ENCODE measurements at regions not wholly inside any gene's neighbourhood (a gene's known extent, or its start where the extent isn't known, plus 50 kb on each side); places are given as distances from the start of the nearest gene placed in this dataset.
"Not testable (repeated sequence)": the region's sequence is repeated elsewhere in the genome, so short reads cannot be mapped to it uniquely, and the experiment has no call there.

DNA sequence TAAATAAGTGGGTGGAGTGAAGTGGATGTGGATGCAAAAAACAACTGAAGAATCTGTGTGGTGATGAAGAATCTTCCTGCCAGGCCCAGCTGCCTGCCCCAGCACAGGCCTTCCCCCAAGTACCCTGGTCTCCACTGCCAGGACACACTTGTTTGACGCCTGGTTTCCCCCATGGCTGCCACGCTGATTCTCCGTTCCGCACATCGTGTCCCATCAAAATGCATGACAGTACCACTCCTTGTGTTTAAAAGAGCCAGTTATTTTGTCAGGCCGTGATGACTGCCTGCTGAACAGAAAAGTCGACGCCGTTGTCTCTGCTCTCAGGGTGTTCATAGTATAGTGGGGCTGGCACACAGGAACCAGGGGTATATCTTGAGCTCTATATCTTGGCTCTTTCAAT, 50.3 kb upstream of the KYNU start:
- no peak for FAIRE-seq
- no peak for DNase-seq (ENCODE audit: insufficient read length, low spot score)

DNA sequence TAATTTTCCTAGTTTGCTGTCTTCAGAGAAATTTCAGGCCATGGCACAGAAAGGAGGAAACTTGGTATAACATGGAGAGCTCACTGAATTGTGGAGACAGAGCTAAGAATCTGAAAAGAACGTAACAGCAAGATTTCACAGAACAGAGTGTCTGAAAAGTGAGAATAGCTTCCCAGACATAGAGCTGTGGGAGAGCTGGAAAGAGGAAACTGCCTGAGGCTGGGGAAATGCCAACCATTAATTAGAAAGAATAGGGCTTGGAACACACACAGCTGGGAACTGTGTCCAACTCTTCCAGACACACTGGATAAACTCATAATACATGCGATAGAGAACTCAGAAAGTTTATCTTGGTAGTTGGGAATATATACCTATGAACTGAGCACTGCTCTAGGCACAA, 51.6 kb upstream of the KYNU start:
- FAIRE-seq (no peak), DNase-seq (ENCODE audit: insufficient read length, low spot score) (no peak)

DNA sequence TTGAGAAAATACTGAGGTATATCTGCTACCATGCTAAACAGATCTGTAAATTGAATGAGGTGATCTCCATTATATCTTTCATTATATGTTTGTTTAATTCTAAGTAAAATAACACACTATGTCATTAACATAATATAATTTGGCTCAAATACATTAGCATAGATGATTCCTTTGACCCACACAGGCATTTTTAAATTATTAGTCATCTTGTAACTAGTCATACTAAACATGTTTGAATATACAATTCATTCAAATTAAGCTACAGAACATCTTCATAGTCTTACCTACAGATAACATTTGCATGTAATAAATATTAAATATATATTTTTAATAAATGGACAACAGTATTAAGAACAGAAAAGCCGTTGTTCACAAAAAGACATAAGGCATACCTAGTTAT, 52.7 kb upstream of the KYNU start:
- DNase-seq (ENCODE audit: insufficient read length, low spot score) (no peak), FAIRE-seq (no peak)

DNA sequence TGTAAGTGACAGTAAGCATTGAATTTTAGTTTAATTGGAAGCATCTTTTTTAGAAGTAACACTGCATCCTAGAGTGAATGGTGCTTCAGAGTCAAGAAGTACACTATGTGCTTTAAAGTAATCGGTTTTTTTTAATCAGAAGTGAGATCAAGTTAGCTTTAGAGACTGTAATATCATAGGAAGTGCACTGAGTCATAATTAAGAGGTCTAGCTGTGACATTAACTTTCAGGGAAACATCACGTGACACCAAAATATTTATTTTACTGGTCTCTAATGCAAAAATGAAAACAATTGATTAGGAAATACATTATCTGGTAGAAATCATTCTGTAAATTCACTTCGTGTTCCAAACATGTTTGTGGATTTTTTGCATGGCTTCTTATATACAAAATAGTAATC, 55.3 kb upstream of the KYNU start:
- FAIRE-seq = no peak

DNA sequence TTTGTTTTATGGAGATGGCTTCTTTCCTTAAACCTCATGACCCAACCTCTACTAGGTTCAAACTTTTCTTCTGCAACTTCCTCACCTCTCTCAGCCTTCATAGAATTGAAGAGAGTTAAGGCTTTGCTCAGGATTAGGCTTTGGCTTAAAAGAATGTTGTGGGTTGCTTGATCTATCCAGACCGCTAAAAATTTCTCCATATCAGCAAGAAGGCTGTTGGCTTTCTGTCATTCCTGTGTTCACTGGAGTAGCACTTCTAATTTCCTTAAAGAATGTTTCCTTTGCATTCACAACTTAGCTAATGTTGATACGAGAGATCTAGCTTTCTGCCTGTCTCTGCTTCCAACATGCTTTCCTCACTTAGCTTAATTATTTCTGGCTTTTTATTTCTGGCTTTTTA, 58.1 kb upstream of the KYNU start:
- FAIRE-seq = no peak
- DNase-seq (ENCODE audit: insufficient read length, low spot score) = no peak

More for the DNA sequence above, 55.3 kb upstream of the KYNU start:
- no peak for DNase-seq (ENCODE audit: insufficient read length, low spot score)

- no peak for FAIRE-seq
- DNase-seq (ENCODE audit: insufficient read length, low spot score) = no peak
Measured at GRCh38 chr2:142815375-142815774, 62.1 kb upstream of the KYNU start.

DNA sequence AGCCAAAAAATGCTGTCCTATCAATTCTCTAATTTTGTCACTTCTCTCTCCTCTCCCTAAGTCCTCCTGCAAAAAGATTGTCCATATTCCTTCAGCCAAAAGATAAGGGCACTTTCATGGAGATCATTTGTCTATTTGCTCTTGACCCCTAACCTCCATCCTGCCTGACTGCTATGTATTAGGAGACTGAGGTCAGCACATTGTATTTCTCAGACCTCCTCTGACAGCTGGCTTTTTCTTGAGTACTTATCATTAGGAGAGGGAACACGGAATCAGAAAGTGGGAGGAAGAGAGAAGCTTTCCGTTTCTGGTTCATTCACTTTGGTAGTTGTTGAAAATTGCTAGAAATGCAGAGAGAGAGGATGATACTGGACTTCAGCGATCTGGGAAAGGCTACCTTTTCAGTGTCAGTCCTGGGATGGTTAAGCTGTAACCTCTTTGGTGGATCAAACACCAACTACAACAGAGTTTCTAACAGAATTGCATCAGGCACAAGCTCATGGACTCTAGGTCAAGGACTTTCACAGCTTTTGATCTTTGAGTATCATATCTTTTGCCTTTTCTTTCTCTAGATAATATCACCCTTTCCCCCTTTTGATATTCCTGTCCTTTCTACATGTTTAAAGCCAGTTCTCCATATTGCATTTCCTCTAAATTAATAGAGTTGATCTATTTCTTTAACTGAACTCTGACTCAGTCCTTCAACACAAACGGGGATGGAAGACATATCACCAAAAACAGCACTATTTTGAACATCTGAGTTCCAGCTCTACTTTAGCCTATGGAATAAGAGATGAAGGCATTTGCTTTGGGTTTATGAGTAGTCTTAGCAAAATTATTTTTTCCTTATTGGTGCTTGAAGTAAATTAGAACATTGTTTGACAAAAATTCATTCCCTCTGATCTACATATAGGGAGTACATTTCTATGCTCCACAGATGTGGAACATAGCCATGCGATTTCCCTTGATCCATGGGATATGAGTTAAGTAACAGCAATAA, 63.3 kb upstream of the KYNU start:
- no peak for DNase-seq (ENCODE audit: insufficient read length, low spot score)
- FAIRE-seq = no peak

DNA sequence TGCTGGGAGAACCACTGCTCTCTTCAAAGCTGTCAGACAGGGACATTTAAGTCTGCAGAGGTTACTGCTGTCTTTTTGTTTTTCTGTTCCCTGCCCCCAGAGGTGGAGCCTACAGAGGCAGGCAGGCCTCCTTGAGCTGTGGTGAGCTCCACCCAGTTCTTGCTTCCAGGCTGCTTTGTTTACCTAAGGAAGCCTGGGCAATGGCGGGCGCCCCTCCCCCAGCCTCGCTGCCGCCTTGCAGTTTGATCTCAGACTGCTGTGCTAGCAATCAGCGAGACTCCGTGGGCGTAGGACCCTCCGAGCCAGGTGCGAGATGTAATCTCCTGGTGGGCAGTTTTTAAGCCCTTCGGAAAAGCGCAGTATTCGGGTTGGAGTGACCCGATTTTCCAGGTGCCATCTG, 65.8 kb upstream of the KYNU start:
- not testable (repeated sequence) for FAIRE-seq; DNase-seq (ENCODE audit: insufficient read length, low spot score)

DNA sequence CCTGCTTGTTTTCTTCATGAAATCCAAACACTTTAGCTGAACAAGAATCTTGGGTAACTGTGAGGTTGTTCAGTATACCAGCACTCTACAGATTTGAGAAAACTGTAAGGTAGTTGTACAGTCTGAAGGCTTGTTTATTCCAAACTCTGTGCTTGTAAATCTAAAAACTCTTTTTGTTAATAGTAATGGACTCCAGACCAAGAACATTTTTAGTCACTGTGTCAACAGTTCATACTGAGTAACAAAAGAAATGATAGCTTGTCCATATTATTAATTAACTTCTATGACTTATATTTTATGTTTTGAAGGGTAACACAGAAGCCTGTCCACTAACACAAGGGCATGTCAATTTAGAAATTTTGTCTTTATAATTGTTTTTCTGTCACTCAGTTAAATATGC, 72.2 kb upstream of the KYNU start:
- FAIRE-seq = no peak
- DNase-seq (ENCODE audit: insufficient read length, low spot score) = no peak

- FAIRE-seq (no peak), DNase-seq (ENCODE audit: insufficient read length, low spot score) (no peak)
Measured at GRCh38 chr2:142803158-142803557, 74.3 kb upstream of the KYNU start.

GRCh38 chr2:142796588-142796987, 80.9 kb upstream of the KYNU start:
- FAIRE-seq (no peak), DNase-seq (ENCODE audit: insufficient read length, low spot score) (no peak)

DNA sequence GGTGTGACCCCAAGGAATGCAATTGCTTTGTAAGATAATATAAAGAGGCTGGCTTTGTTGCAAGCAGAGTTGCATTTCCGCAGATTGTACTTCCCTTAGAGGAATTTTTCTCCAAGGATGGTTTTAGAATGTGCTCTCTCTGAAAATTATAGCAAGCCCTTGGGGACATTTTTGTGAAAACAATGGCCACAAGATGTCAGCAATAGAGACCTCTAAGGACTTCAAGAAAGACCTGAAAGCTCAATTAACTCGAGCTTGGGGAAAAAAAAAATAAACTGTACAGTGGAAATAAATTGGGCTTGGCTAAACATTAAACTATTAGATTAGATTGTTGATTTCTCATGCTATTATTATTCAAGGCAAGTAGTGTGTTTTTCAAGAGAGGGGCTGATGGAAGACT, 81.3 kb upstream of the KYNU start:
- FAIRE-seq (no peak), DNase-seq (ENCODE audit: insufficient read length, low spot score) (no peak)

GRCh38 chr2:142794850-142795249, 82.6 kb upstream of the KYNU start:
- DNase-seq (ENCODE audit: insufficient read length, low spot score) = no peak

DNA sequence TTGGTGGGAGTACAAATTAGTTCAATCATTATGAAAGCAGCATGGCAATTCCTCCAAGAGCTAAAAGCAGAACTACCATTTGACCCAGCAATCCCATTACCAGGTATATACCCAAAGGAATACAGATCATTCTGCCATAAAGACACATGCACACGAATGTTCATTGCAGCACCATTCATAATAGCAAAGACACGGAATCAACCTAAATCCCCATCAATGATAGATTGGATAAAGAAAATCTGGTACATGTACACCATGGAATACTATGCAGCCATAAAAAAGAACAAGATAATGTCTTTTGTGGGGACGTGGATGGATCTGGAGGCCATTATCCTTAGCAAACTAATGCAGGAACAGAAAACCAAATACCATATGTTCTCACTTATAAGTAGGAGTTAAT, 85.1 kb upstream of the KYNU start:
- not testable (repeated sequence) for DNase-seq (ENCODE audit: insufficient read length, low spot score); FAIRE-seq

More at GRCh38 chr2:142794850-142795249, 82.6 kb upstream of the KYNU start:
- no peak for FAIRE-seq

- no peak for FAIRE-seq
- no peak for DNase-seq (ENCODE audit: insufficient read length, low spot score)
Measured at GRCh38 chr2:142791335-142791734, 86.1 kb upstream of the KYNU start.

DNA sequence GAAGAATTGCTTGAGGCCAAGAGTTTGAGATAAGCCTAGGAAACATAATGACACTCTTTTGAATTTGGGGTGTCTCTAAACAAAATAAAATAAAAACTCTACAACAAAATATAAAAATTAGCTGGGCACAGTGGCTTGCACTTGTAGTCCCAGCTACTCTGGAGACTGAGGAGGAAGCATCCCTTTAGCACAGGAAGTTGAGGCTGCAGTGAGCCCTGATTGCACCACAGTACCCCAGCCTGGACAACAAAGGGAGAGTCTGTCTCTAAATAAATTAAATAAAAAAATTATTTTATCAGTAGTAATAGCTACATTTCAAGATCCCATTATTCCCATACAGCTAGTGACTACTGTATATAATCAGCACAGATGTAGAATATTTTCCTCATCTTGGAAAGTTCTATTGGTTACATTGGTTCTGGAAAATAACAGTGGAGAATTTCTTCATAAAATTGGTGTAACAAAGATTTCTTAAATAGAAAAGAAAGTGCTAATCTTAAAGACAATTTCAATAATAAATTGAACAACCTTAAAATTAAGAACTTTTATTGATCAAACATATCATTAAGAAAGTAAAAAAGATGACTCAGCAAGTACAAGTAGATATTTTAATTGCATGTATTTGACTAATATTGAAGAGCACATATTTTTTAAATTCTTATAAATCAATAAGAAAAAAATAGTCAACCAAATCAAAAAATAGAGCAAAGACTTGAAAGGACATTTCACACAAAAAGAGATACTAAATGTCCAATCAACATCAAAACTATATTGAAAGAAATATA, 90.4 kb upstream of the KYNU start:
- no peak for DNase-seq (ENCODE audit: insufficient read length, low spot score)

GRCh38 chr2:142782942-142783443, 94.5 kb upstream of the KYNU start:
- no peak for FAIRE-seq

More for the DNA sequence above, 90.4 kb upstream of the KYNU start:
- FAIRE-seq = no peak

DNA sequence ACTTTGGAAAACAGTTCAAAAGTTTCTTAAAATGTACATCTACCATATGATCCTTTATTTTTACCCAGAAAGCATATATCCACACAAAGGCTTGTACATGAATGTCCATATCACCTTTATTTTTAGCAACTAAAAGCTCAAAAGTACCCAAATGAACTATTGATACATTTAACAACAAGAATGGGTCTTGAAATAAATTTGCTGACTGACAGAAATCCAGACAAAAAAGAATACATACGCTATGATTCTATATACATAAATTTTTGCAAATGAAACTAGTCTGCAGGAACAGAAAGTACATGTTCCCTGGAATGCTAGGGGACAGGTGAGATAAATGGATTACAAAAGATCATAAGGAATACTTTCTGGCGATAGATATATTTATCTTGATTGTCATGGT, 96.3 kb upstream of the KYNU start:
- DNase-seq (ENCODE audit: insufficient read length, low spot score) (no peak), FAIRE-seq (no peak)

More at GRCh38 chr2:142782942-142783443, 94.5 kb upstream of the KYNU start:
- no peak for DNase-seq (ENCODE audit: insufficient read length, low spot score)

- FAIRE-seq (no peak), DNase-seq (ENCODE audit: insufficient read length, low spot score) (no peak)
Measured at GRCh38 chr2:142778289-142778688, 99.2 kb upstream of the KYNU start.

GRCh38 chr2:142777742-142778141, 99.7 kb upstream of the KYNU start:
- no peak for DNase-seq (ENCODE audit: insufficient read length, low spot score)
- no peak for FAIRE-seq

DNA sequence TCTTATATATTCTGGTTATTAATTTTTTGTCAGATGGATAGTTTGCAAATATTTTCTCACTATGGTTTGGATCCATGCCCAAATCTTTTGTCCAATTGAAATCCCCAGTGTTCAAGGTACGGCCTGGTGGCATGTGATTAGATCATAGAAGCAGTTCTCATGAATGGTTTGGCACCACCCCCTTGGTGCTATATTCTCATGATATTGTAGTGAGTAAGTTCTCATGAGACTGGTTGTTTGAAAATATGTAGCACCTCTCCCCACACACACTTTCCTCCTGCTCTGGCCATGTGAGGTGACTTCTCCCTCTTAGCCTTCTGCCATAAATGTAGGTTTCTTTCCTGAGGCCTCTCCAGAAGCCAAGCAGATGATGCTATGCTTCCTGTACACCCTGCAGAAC, 107.7 kb upstream of the KYNU start:
- FAIRE-seq (no peak), DNase-seq (ENCODE audit: insufficient read length, low spot score) (no peak)

All from GM19239 (cell line).